GM18870 (cell line): ENCODE measurements at regions not wholly inside any gene's neighbourhood (a gene's known extent, or its start where the extent isn't known, plus 50 kb on each side); places are given as distances from the start of the nearest gene placed in this dataset.
A peak's percentile ranks its signal among the peaks of the same experiment; 100 is the strongest.
"Not testable (repeated sequence)": the region's sequence is repeated elsewhere in the genome, so short reads cannot be mapped to it uniquely, and the experiment has no call there.

Source experiments
- ATAC-seq: cut with Tn5 transposase; IDR thresholded peaks from one replicate; pipeline ENCODE4 v1.9.1; 2021; ENCODE audit warnings: moderate library complexity; ENCODE audit not compliant: unreplicated experiment

- ATAC-seq = peak; percentile 100
These were observed 60.6 kb upstream of the EMB start for GRCh38 chr5:50501491-50502228.

- not testable (repeated sequence) for ATAC-seq
These were observed 72.0 kb upstream of the EMB start for GRCh38 chr5:50513028-50513457.

DNA sequence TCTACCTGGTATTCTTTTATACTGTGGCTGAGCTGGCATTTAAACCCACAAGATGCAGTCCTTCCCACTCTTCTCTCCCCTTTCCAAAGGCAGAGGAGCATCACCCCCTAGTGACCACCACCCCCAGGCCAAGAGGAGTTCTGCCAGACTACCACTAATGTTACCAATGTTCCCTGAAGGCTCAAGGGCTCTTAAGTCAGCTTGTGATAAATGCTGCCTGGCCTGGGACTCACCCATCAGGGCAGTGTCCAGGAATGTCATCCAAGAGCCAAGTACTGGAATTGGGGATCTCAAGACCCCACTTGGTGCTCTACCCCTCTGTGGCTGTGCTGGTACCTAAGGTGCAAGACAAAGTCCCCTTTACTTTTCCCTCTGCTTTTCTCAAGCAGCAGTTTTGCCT, 80.0 kb upstream of the EMB start:
- not testable (repeated sequence) for ATAC-seq

- ATAC-seq = not testable (repeated sequence)
These were observed 86.5 kb upstream of the EMB start for GRCh38 chr5:50527514-50528060.

- ATAC-seq = no peak
These were observed 94.3 kb upstream of the EMB start for GRCh38 chr5:50535393-50535792.

GRCh38 chr5:50537534-50537933, 96.4 kb upstream of the EMB start:
- peak; percentile 81 for ATAC-seq

GRCh38 chr5:50547303-50547702, 106.2 kb upstream of the EMB start:
- peak; percentile 88 for ATAC-seq

DNA sequence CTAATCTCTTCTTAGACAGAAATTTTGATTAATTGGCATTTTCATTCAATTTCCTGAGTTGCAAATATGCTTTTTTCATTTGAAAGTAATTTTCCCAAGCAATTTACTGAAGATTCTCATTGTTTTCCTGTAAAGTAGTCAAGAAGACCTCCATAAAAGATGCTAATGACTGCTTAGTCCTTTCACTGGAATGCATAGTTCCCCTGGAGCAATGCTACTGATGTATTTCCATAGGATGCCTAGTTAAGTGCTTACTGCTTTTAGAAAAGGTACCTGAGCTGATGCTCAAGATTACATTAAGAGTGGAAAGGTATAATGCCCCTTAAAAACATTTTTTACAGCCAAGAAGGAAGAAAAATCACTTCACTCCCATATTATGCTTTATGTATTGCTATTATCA, 109.2 kb upstream of the EMB start:
- ATAC-seq = no peak

DNA sequence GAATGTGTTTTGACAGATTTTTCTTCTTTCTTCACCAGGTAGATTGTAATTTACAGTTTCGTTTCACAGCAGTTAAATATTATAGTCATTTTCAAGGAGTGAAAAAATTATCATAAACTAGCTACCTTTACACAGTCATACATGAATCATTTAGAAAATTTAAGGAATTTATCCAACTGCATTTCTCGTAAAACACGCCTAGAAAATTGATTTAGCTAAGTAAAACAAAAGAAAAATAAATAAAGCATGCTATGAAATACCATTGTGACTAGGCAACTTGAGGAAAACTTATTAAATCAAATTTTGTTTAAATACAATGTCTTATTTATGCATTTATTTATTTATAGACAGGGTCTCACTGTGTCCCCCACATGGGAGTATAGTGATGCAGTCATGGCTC, 109.9 kb upstream of the EMB start:
- ATAC-seq = no peak

GRCh38 chr5:50553560-50553984, 112.5 kb upstream of the EMB start:
- no peak for ATAC-seq

- not testable (repeated sequence) for ATAC-seq
These were observed 107.8 kb upstream of the PARP8 start for GRCh38 chr5:50558640-50559039.

DNA sequence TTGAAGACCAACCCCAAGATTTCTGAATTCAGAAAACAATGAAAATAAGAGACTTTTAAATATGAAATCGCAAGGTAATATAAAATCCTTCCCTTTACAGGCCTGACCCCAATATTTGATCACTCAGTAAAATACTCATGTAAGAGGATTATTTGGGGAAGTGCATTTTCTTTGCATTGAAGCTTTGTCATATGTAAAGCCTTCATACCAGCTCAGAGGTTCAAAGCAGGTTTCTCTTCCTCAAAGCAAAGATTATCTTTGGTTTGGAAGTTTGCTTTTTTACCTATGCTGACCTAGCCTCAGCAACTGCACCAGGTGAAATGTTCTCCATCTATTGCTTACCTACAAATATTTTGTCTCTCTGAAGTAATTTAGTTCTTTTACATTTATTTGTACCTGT, 106.5 kb upstream of the PARP8 start:
- no peak for ATAC-seq

DNA sequence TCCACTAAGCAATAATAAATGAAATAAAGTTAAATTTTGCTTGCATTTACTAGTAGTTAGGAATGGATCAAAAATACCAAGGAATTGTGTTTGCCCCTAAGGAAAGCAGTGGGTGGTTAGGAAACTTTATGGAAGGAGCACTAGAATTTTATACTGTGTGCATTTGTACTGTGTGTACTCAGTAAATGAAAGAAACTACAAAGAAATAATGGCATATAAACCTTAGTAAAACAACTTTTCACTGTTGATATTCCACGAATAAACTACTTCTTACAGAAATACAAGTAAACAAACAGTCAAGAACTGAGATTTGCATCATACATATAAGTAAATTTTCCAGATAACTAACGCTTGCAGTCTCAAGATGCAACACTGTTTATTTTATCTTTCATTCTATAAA, 103.7 kb upstream of the PARP8 start:
- ATAC-seq = no peak

DNA sequence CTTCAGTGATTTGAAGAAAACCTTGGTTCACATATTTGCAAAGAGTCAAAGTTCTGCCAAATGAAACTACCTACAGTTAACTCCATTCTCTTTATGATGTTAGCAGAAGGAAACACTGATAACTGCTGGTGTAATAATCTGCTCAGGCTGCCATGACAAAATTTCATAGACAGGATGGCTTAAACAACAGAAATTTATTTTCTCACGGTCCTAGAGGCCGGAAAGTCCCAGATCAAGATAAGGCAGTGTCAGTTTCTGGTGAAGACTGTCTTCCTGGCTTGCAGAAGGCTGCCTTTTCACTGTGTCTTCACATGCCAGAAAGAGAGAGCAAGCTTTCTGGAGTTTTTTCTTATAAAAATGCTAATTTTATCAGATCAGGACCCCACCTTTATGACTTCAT, 102.4 kb upstream of the PARP8 start:
- ATAC-seq = peak; percentile 94

- no peak for ATAC-seq
These were observed 101.9 kb upstream of the PARP8 start for GRCh38 chr5:50564558-50564957.

GRCh38 chr5:50574121-50574520, 92.3 kb upstream of the PARP8 start:
- ATAC-seq = no peak

- no peak for ATAC-seq
These were observed 90.7 kb upstream of the PARP8 start for GRCh38 chr5:50575740-50576139.

DNA sequence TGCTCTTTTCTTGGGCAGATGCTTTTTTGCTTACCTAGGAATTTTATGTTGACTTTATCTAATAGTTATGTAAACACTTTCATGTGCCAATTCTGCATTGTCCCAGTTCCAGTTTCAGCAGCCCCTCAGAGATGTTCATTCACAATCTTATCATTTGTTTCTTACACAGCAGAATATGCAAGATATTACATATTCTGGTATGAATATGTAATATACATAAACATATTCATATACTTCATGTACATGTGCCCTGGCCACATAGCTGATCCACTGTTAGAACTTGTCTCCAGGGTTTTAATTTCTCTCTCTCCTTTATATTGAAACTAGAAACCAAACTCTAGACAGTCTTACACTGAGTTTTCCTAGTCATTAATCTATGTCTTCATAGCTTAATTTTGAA, 90.2 kb upstream of the PARP8 start:
- ATAC-seq = no peak

DNA sequence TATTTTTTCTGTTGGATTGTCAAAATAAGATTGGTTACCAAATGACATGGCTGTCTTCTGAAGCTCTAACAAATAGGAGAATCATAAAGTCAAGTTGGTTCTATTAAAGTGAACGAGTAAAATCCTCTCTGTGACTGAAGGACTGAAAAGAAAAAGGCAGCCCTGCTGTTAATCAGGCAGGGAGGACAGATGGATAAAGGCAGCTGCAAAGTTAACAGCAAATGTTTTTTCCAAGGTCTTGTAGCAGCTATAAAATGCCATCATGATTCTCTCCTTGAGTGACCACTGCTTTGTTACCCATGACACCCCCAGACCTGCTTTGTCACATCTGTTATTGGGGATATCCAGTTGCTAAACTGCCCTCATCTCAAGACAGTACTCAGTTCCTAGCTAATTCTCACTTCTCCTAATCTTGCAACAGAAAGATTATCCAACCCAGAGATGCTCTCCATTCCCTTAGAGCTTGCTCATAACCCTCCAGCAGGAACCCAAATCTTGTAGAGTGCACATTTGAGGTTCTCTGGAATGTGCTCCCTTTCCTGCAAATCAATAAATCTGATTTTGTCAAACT, 89.7 kb upstream of the PARP8 start:
- ATAC-seq = no peak

DNA sequence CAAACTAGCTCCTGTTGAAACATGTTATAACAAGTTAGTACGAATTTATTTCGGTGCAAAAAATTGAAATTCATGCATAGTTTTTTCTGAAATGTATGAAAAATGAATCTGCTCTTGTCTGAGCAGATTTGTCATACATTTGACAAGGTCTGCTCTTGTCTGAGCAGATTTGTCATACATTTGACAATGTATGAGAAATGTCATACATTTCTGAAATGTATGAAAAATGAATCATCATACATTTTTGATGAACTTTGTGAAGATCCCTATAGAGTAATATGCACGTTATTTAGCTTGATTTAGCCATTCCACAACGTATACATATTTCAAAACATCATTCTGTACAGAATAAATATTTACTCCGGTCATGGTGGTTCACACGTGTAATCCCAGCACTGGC, 85.9 kb upstream of the PARP8 start:
- no peak for ATAC-seq

- ATAC-seq = not testable (repeated sequence)
These were observed 84.6 kb upstream of the PARP8 start for GRCh38 chr5:50581845-50582244.

- no peak for ATAC-seq
These were observed 83.7 kb upstream of the PARP8 start for GRCh38 chr5:50582699-50583098.
